ENCODE measurements at regions not wholly inside any gene's neighbourhood (a gene's known extent, or its start where the extent isn't known, plus 50 kb on each side); places are given as distances from the start of the nearest gene placed in this dataset.
"Not testable (repeated sequence)": the region's sequence is repeated elsewhere in the genome, so short reads cannot be mapped to it uniquely, and the experiment has no call there.

DNA sequence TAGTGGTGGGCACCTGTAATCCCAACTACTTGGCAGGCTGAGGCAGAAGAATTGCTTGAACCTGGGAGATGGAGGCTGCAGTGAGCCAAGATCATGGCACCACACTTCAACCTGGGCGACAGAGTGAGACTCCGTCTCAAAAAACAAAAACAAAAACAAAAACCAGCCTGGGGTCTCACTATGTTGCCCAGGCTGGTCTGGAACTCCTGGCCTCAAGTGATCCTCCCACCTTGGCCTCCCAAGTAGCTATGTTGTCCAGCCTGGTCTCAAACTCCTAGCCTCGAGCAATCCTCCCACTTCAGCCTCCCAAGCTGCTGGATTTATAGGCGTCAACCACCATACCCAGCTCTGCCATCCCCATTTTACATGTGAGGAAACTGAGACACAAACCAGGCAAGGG, 64.9 kb downstream of the PTPRS start:
- H3K27me3 ChIP-seq (ENCODE audit: control insufficient read depth in 3 of 3, insufficient read depth in 3 of 3, low read length in 3 of 3); H3K9ac ChIP-seq (ENCODE audit: low read depth in 1 of 3, low read length in 3 of 3); H3K4me3 ChIP-seq (ENCODE audit: low read length in 3 of 3); H3K27ac ChIP-seq (ENCODE audit: low read depth, low read length); H3K9me3 ChIP-seq (ENCODE audit: control insufficient read depth in 3 of 3, low read length in 3 of 3); H3K4me1 ChIP-seq (ENCODE audit: control insufficient read depth in 3 of 3, insufficient read depth in 3 of 3, low read length in 3 of 3): not testable (repeated sequence)
- peaks cover 18 to 30% (median 21%) of the 10 kb centered on the region in 3 donors for H3K36me3 ChIP-seq (ENCODE audit: control insufficient read depth in 3 of 3, insufficient read depth in 3 of 3, low read length in 3 of 3)

DNA sequence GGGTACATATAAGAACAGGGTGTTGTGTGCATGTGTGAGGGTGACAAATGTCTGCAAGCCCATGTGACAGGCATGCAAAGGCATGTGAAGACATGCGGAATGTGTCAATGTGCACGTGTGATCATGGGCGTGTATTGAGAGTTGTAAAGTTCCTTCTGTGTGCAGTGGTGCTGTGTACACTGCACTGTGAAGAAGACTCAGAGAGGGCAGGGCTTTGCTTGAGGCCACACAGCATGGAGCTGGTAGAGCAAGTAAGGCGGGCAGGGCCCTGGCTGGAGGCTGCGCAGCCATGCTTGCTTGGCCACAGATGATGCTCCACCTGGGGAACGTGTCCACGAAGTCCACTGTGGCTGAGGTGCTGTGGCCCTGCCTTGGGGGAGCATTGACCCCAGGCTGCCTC, 66.8 kb downstream of the PTPRS start:
- Histone ChIP-seq H3K27me3 (ENCODE audit: control insufficient read depth in 3 of 3, insufficient read depth in 3 of 3, low read length in 3 of 3) (no peaks in the 10 kb centered on the region), H3K4me1 (ENCODE audit: control insufficient read depth in 3 of 3, insufficient read depth in 3 of 3, low read length in 3 of 3) (no peaks in the 10 kb centered on the region), H3K9ac (ENCODE audit: low read depth in 1 of 3, low read length in 3 of 3) (no peak overlapping the region), H3K36me3 (ENCODE audit: control insufficient read depth in 3 of 3, insufficient read depth in 3 of 3, low read length in 3 of 3) (peaks cover 18 to 30% (median 21%) of the 10 kb centered on the region in 3 donors), H3K27ac (ENCODE audit: low read depth, low read length) (no peak overlapping the region), H3K4me3 (ENCODE audit: low read length in 3 of 3) (no peak overlapping the region), H3K9me3 (ENCODE audit: control insufficient read depth in 3 of 3, low read length in 3 of 3) (no peaks in the 10 kb centered on the region)

DNA sequence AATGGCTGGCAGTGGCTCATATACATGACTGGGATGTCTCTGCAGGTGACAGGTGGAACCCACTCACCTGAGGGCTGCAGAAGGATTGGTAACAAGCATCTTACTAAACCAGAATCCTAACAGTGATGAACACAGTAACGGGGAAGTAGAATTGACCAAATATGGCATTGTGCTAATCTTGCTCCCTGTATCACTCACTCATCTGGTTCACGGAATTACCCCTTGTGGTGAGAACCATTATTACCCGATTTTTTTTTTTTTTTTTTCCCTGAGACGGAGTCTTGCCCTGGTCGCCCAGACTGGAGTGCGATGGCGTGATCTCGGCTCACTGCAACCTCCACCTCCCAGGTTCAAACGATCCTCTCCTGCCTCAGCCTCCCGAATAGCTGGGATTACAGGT, 69.5 kb downstream of the PTPRS start:
- H3K36me3 ChIP-seq (ENCODE audit: control insufficient read depth in 3 of 3, insufficient read depth in 3 of 3, low read length in 3 of 3): peaks cover 18 to 30% (median 21%) of the 10 kb centered on the region in 3 donors
- no peaks in the 10 kb centered on the region for H3K9me3 ChIP-seq (ENCODE audit: control insufficient read depth in 3 of 3, low read length in 3 of 3)
- no peak overlapping the region for H3K9ac ChIP-seq (ENCODE audit: low read depth in 1 of 3, low read length in 3 of 3)

DNA sequence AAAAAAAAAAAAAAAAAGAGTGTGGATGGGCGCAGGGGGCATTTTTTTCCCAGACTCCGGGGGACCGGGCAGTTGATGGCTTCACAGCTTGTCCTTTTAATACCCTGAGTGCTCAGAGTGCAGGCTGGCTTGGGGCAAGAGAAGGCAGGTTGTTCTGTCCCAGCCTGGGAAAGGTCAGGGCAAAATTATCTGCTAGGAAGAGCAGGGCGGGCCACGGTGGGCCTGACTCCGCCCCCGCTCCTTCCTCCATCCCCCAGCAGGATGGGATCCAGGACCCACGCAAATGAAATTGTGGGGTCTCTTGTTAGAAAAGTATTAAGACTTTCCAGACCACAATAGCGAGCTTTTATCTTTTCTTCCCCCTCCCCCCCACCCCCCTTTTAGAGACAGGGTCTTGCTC, 70.7 kb downstream of the PTPRS start:
- Histone ChIP-seq H3K36me3 (ENCODE audit: control insufficient read depth in 3 of 3, insufficient read depth in 3 of 3, low read length in 3 of 3) (peaks cover 16 to 28% (median 22%) of the 10 kb centered on the region in 3 donors), H3K27me3 (ENCODE audit: control insufficient read depth in 3 of 3, insufficient read depth in 3 of 3, low read length in 3 of 3) (no peaks in the 10 kb centered on the region), H3K9me3 (ENCODE audit: control insufficient read depth in 3 of 3, low read length in 3 of 3) (no peaks in the 10 kb centered on the region), H3K4me3 (ENCODE audit: low read length in 3 of 3) (no peak overlapping the region), H3K27ac (ENCODE audit: low read depth, low read length) (no peak overlapping the region), H3K9ac (ENCODE audit: low read depth in 1 of 3, low read length in 3 of 3) (no peak overlapping the region), H3K4me1 (ENCODE audit: control insufficient read depth in 3 of 3, insufficient read depth in 3 of 3, low read length in 3 of 3) (no peaks in the 10 kb centered on the region)

More for the DNA sequence above, 69.5 kb downstream of the PTPRS start:
- Histone ChIP-seq H3K4me1 (ENCODE audit: control insufficient read depth in 3 of 3, insufficient read depth in 3 of 3, low read length in 3 of 3) (no peaks in the 10 kb centered on the region), H3K27ac (ENCODE audit: low read depth, low read length) (no peak overlapping the region), H3K4me3 (ENCODE audit: low read length in 3 of 3) (no peak overlapping the region), H3K27me3 (ENCODE audit: control insufficient read depth in 3 of 3, insufficient read depth in 3 of 3, low read length in 3 of 3) (no peaks in the 10 kb centered on the region)

DNA sequence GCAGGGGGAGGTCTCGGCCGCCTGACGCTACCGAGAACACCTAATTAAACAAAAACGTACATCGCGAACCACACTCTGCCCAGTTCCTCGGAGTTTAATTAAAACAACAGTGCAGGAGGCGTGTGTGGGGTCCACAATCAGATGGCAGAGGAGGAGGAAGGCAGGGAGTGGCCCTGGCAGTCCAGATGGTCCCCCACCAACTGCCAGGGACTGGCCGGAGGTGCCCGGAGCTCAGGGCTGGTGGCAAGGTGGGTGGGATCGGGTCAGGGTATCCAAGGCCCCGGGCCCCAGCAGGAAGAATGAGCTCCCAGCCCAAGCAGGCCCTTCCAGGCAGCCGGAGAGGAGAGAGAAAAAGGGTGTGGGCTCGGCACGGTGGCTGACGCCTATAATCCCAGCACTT, 71.3 kb downstream of the PTPRS start:
- Histone ChIP-seq H3K9me3 (ENCODE audit: control insufficient read depth in 3 of 3, low read length in 3 of 3) (no peaks in the 10 kb centered on the region), H3K4me1 (ENCODE audit: control insufficient read depth in 3 of 3, insufficient read depth in 3 of 3, low read length in 3 of 3) (no peaks in the 10 kb centered on the region), H3K27me3 (ENCODE audit: control insufficient read depth in 3 of 3, insufficient read depth in 3 of 3, low read length in 3 of 3) (no peaks in the 10 kb centered on the region), H3K9ac (ENCODE audit: low read depth in 1 of 3, low read length in 3 of 3) (no peak overlapping the region), H3K4me3 (ENCODE audit: low read length in 3 of 3) (no peak overlapping the region), H3K36me3 (ENCODE audit: control insufficient read depth in 3 of 3, insufficient read depth in 3 of 3, low read length in 3 of 3) (peaks cover 19 to 29% (median 27%) of the 10 kb centered on the region in 3 donors), H3K27ac (ENCODE audit: low read depth, low read length) (no peak overlapping the region)

DNA sequence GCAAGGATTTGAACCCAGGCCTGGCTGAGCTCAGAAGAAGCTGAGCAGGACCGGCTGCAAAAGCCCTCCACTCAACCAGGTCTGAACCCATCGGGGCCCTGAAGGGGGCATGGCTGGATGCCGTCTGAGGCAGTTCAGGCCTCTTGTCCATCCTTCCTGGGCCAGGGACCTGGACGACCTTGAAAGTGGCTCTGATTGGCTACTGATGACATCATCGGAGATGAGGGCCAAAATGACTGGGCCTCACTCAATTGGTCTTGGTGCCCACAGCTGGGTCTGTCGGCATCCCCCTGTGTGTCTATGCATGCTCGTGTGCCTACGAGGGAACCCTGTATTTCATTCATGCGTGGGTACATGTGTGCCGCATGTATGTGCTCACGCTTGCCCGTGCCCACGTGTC, 71.8 kb downstream of the PTPRS start:
- no peaks in the 10 kb centered on the region for H3K27me3 ChIP-seq (ENCODE audit: control insufficient read depth in 3 of 3, insufficient read depth in 3 of 3, low read length in 3 of 3)
- no peaks in the 10 kb centered on the region for H3K9me3 ChIP-seq (ENCODE audit: control insufficient read depth in 3 of 3, low read length in 3 of 3)
- no peak overlapping the region for H3K4me3 ChIP-seq (ENCODE audit: low read length in 3 of 3)
- no peak overlapping the region for H3K9ac ChIP-seq (ENCODE audit: low read depth in 1 of 3, low read length in 3 of 3)
- peaks cover 19 to 29% (median 29%) of the 10 kb centered on the region in 3 donors for H3K36me3 ChIP-seq (ENCODE audit: control insufficient read depth in 3 of 3, insufficient read depth in 3 of 3, low read length in 3 of 3)
- H3K27ac ChIP-seq (ENCODE audit: low read depth, low read length): no peak overlapping the region
- no peaks in the 10 kb centered on the region for H3K4me1 ChIP-seq (ENCODE audit: control insufficient read depth in 3 of 3, insufficient read depth in 3 of 3, low read length in 3 of 3)

DNA sequence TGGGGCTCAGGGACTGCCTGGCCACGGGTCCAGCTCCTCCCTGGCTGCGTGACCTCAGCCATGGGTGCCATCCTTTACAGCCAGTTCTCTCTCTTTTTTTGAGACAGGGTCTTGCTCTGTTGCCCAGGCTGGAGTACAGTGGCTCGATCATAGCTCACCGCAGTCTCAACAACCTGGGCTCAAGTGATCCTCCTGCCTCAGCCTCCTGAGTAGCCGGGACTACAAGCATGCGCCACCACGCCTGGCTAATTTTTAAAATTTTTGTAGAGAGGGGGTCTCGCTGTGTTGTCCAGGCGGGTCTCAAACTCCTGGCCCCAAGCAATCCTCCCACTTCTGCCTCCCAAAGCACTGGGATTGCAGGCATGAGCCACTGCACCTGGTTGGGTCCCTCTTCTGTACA, 75.4 kb downstream of the PTPRS start:
- peaks cover 11 to 22% (median 22%) of the 10 kb centered on the region in 3 donors for H3K36me3 ChIP-seq (ENCODE audit: control insufficient read depth in 3 of 3, insufficient read depth in 3 of 3, low read length in 3 of 3)
- H3K9me3 ChIP-seq (ENCODE audit: control insufficient read depth in 3 of 3, low read length in 3 of 3): no peaks in the 10 kb centered on the region

DNA sequence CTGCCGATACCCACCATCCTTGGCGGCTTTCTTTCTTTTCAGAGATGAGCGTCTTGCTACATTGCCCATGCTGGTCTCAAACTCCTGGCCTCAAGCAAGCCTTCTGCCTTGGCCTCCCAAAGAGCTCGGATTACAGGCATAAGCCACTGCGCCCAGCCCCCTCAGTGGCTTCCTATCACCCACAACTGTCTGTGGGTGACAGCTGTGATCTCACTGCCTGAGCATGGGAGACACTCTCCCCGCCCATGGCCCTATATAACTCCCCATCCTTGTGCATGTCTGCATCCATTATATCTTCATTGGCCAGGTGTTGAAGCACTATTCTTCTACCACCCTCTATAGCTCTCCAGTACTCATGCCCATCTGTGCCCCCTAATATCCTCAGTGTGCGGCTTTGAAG, 76.2 kb downstream of the PTPRS start:
- H3K4me3 ChIP-seq (ENCODE audit: low read length in 3 of 3): no peak overlapping the region
- no peak overlapping the region for H3K9ac ChIP-seq (ENCODE audit: low read depth in 1 of 3, low read length in 3 of 3)
- H3K27me3 ChIP-seq (ENCODE audit: control insufficient read depth in 3 of 3, insufficient read depth in 3 of 3, low read length in 3 of 3): no peaks in the 10 kb centered on the region
- H3K4me1 ChIP-seq (ENCODE audit: control insufficient read depth in 3 of 3, insufficient read depth in 3 of 3, low read length in 3 of 3): no peaks in the 10 kb centered on the region
- H3K27ac ChIP-seq (ENCODE audit: low read depth, low read length): no peak overlapping the region
- peaks cover 14 to 26% (median 22%) of the 10 kb centered on the region in 3 donors for H3K36me3 ChIP-seq (ENCODE audit: control insufficient read depth in 3 of 3, insufficient read depth in 3 of 3, low read length in 3 of 3)
- no peaks in the 10 kb centered on the region for H3K9me3 ChIP-seq (ENCODE audit: control insufficient read depth in 3 of 3, low read length in 3 of 3)

More for the DNA sequence above, 75.4 kb downstream of the PTPRS start:
- Histone ChIP-seq H3K9ac (ENCODE audit: low read depth in 1 of 3, low read length in 3 of 3) (no peak overlapping the region), H3K4me1 (ENCODE audit: control insufficient read depth in 3 of 3, insufficient read depth in 3 of 3, low read length in 3 of 3) (no peaks in the 10 kb centered on the region), H3K27me3 (ENCODE audit: control insufficient read depth in 3 of 3, insufficient read depth in 3 of 3, low read length in 3 of 3) (no peaks in the 10 kb centered on the region), H3K27ac (ENCODE audit: low read depth, low read length) (no peak overlapping the region), H3K4me3 (ENCODE audit: low read length in 3 of 3) (no peak overlapping the region)

DNA sequence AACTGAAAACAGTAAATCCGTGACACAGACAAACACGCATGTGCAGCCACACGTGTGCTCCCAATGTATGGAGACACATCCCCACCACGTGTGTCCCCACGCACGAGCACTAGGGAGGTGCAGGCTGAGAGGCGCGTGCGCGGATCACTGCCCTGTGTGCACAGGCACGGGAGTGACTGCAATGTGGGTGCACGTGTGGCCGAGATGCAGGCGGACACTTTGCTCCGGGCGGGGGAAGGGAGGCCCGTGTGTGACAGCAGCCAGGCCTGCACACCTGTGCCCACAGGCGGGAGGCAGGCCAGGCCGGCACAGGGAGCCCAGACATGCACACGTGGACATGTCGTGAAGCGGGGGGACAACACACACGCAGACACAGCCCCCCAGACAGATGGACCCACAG, 77.0 kb downstream of the PTPRS start:
- Histone ChIP-seq H3K9me3 (ENCODE audit: control insufficient read depth in 3 of 3, low read length in 3 of 3) (no peaks in the 10 kb centered on the region), H3K4me3 (ENCODE audit: low read length in 3 of 3) (no peak overlapping the region), H3K9ac (ENCODE audit: low read depth in 1 of 3, low read length in 3 of 3) (no peak overlapping the region), H3K27me3 (ENCODE audit: control insufficient read depth in 3 of 3, insufficient read depth in 3 of 3, low read length in 3 of 3) (no peaks in the 10 kb centered on the region), H3K36me3 (ENCODE audit: control insufficient read depth in 3 of 3, insufficient read depth in 3 of 3, low read length in 3 of 3) (peaks cover 14 to 32% (median 22%) of the 10 kb centered on the region in 3 donors), H3K27ac (ENCODE audit: low read depth, low read length) (no peak overlapping the region), H3K4me1 (ENCODE audit: control insufficient read depth in 3 of 3, insufficient read depth in 3 of 3, low read length in 3 of 3) (no peaks in the 10 kb centered on the region)

DNA sequence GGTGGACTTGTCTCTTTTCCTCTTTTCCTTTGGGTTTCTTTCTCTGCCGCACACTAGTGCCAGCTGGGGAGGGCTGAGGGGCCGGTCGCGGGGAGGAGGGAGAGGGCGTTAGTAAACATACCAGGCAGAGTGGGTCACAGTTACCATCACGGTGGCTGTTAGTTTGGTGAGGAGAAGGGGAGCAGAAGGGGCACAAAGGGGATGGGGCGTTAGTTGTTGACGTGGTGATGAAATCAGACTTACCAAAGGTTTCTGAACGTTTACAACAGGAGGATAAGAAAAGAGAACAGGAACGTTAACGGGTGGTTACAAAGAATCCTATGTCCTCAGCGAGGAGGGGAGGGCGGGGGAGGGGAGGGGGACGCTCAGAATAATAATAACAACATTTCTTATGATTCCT, 77.9 kb downstream of the PTPRS start:
- Histone ChIP-seq H3K4me3 (ENCODE audit: low read length in 3 of 3) (no peak overlapping the region), H3K9me3 (ENCODE audit: control insufficient read depth in 3 of 3, low read length in 3 of 3) (no peaks in the 10 kb centered on the region), H3K27ac (ENCODE audit: low read depth, low read length) (no peak overlapping the region), H3K4me1 (ENCODE audit: control insufficient read depth in 3 of 3, insufficient read depth in 3 of 3, low read length in 3 of 3) (no peaks in the 10 kb centered on the region), H3K27me3 (ENCODE audit: control insufficient read depth in 3 of 3, insufficient read depth in 3 of 3, low read length in 3 of 3) (no peaks in the 10 kb centered on the region), H3K9ac (ENCODE audit: low read depth in 1 of 3, low read length in 3 of 3) (no peak overlapping the region), H3K36me3 (ENCODE audit: control insufficient read depth in 3 of 3, insufficient read depth in 3 of 3, low read length in 3 of 3) (peaks cover 14 to 36% (median 26%) of the 10 kb centered on the region in 3 donors)
